ENCODE measurements at regions not wholly inside any gene's neighbourhood (a gene's known extent, or its start where the extent isn't known, plus 50 kb on each side); places are given as distances from the start of the nearest gene placed in this dataset.

DNA sequence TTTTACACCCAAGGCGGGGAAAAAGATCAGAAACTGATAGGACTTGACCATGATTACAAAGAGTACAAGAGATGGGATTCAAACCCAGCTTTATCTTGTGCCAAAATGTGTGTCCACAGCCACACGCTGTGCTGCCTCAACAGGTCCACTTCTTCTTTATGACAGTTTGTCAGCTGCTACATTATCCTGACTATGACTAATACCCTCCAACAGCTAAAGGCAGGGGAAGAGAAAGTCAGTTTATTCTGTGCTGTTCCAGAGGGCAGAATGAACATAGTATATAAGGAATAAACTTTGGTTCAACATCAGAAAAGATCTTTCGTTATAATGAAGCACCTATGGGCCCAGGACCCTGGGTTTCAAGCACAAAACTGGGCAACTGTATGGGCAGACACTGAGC lies 668.2 kb upstream of the TENM4 start:
- TF ChIP-seq, protein P1, sequence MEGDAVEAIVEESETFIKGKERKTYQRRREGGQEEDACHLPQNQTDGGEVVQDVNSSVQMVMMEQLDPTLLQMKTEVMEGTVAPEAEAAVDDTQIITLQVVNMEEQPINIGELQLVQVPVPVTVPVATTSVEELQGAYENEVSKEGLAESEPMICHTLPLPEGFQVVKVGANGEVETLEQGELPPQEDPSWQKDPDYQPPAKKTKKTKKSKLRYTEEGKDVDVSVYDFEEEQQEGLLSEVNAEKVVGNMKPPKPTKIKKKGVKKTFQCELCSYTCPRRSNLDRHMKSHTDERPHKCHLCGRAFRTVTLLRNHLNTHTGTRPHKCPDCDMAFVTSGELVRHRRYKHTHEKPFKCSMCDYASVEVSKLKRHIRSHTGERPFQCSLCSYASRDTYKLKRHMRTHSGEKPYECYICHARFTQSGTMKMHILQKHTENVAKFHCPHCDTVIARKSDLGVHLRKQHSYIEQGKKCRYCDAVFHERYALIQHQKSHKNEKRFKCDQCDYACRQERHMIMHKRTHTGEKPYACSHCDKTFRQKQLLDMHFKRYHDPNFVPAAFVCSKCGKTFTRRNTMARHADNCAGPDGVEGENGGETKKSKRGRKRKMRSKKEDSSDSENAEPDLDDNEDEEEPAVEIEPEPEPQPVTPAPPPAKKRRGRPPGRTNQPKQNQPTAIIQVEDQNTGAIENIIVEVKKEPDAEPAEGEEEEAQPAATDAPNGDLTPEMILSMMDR (IDR thresholded peaks at IDR 0.05; ENCODE audit: control extremely low read depth in 1 of 3, insufficient read depth in 1 of 3, low read depth in 1 of 3, low read length in 3 of 3) = no peak
- TF ChIP-seq RXRA (IDR thresholded peaks at IDR 0.05; ENCODE audit: insufficient read depth, low read depth, low read length) (no peak), RAD21 (IDR thresholded peaks at IDR 0.05 in 1 of 2, conservative IDR thresholded peaks at IDR 0.05 in 1 of 2; ENCODE audit: low read depth in 2 of 2, low read length in 2 of 2) (no peak), MAX (IDR thresholded peaks at IDR 0.05) (no peak), FOSL1 (IDR thresholded peaks at IDR 0.05; ENCODE audit: insufficient read depth, low read depth, low read length) (no peak), SRF (IDR thresholded peaks at IDR 0.05; ENCODE audit: low read depth, low read length) (no peak), MAFK (IDR thresholded peaks at IDR 0.05; ENCODE audit: low read depth, low read length) (no peak), GTF2F1 (IDR thresholded peaks at IDR 0.05; ENCODE audit: borderline replicate concordance, low read depth, low read length) (no peak)

Data from H1 (cell line).